PC-3 (cell line): ENCODE measurements at regions not wholly inside any gene's neighbourhood (a gene's known extent, or its start where the extent isn't known, plus 50 kb on each side); places are given as distances from the start of the nearest gene placed in this dataset.

Experiments
- ATAC-seq: fragments of 200-7000 bp; cut with Tn5 transposase; 2 replicates; pipeline ENCODE4 v1.9.1; 2020; ENCODE audit warnings: mild to moderate bottlenecking, moderate library complexity
- BruUV-seq: library from RNA; stranded (reverse); fragments of 400-500 nt; replicated peaks from 2 replicates; lab custom pipeline; 2021; lab: Mats Ljungman, UMichigan
- CTCF ChIA-PET: fragments of 300-600 bp; sonication (Branson Sonifier 250); formaldehyde crosslinking; loops from one replicate; lab custom pipeline; 2022; ENCODE audit warnings: antibody characterized with exemption; lab: Charles Lee
- POLR2A ChIA-PET: fragments of 300-600 bp; sonication (Branson Sonifier 250); formaldehyde crosslinking; loops from one replicate; lab custom pipeline; 2022; ENCODE audit warnings: antibody characterized with exemption; ENCODE audit not compliant: unreplicated experiment; lab: Charles Lee
- DNase-seq: peaks from one replicate; pipeline ENCODE4 v3.0.0-alpha.2; 2015
- H2AFZ ChIP-seq: fragments of 300-600 bp; sonication (generic); 2 replicates; pipeline ENCODE4 v1.6.0; 2016; ENCODE audit warnings: antibody characterized with exemption, low read length
- H3F3A ChIP-seq: fragments of 300-600 bp; sonication (generic); one replicate; pipeline ENCODE4 v1.6.0; 2017; ENCODE audit warnings: antibody characterized with exemption, low read length, control low read depth, mild to moderate bottlenecking; ENCODE audit not compliant: unreplicated experiment
- H3K27ac ChIP-seq: fragments of 300-600 bp; sonication (generic); 2 replicates; pipeline ENCODE4 v1.5.1; 2016; ENCODE audit warnings: mild to moderate bottlenecking, low read length
- H3K27me3 ChIP-seq: fragments of 300-600 bp; sonication (generic); 2 replicates; pipeline ENCODE4 v1.6.1; 2016; ENCODE audit warnings: low read length, mixed read lengths
- H3K36me3 ChIP-seq: fragments of 300-600 bp; sonication (generic); 2 replicates; pipeline ENCODE4 v1.6.1; 2016; ENCODE audit warnings: low read depth, mixed run types, low read length, mixed read lengths
- H3K4me1 ChIP-seq: fragments of 300-600 bp; sonication (generic); 2 replicates; pipeline ENCODE4 v1.5.1; 2016; ENCODE audit warnings: low read length; ENCODE audit not compliant: insufficient read depth
- H3K4me2 ChIP-seq: fragments of 300-600 bp; sonication (generic); 2 replicates; pipeline ENCODE4 v1.6.0; 2016; ENCODE audit warnings: low read length
- H3K4me3 ChIP-seq: fragments of 300-600 bp; sonication (generic); 2 replicates; pipeline ENCODE4 v1.5.1; 2016; ENCODE audit warnings: mild to moderate bottlenecking, low read length, mixed read lengths
- H3K79me2 ChIP-seq: fragments of 300-600 bp; sonication (generic); 2 replicates; pipeline ENCODE4 v1.6.1; 2017; ENCODE audit warnings: low read length, mixed read lengths
- H3K9ac ChIP-seq: fragments of 300-600 bp; sonication (generic); 2 replicates; pipeline ENCODE4 v1.6.0; 2016; ENCODE audit warnings: mild to moderate bottlenecking, low read length
- H3K9me2 ChIP-seq: fragments of 300-600 bp; sonication (generic); replicated peaks from 2 replicates; pipeline ENCODE4 v1.6.1; 2016; ENCODE audit warnings: mixed run types, low read length, mixed read lengths
- H3K9me3 ChIP-seq: fragments of 300-600 bp; sonication (generic); 2 replicates; pipeline ENCODE4 v1.6.1; 2016; ENCODE audit warnings: low read length, mixed read lengths
- H4K20me1 ChIP-seq: fragments of 300-600 bp; sonication (generic); 2 replicates; pipeline ENCODE4 v1.6.1; 2016; ENCODE audit warnings: low read length, mixed read lengths
- CTCF ChIP-seq: fragments of 300-600 bp; sonication (generic); conservative IDR thresholded peaks from 2 replicates; pipeline ENCODE4 v1.5.1; 2017; ENCODE audit warnings: antibody characterized with exemption, low read depth, mild to moderate bottlenecking, low read length
- EZH2 ChIP-seq: fragments of 300-600 bp; sonication (generic); IDR thresholded peaks from one replicate; pipeline ENCODE4 v1.6.1; 2017; ENCODE audit warnings: antibody characterized with exemption, mild to moderate bottlenecking, low read length; ENCODE audit not compliant: unreplicated experiment
- EZH2phosphoT487 ChIP-seq: fragments of 300-600 bp; sonication (generic); IDR thresholded peaks from 2 replicates; pipeline ENCODE4 v1.6.1; 2018; ENCODE audit warnings: mild to moderate bottlenecking, antibody characterized with exemption, low read length, borderline replicate concordance
- intact Hi-C: fragments of 100-400 bp; cut with micrococcal nuclease; formaldehyde crosslinking; loops from 2 replicates; pipeline ENCODE4 v1.9.0; 2023

- TSS peak; percentile 59 for BruUV-seq
- intact Hi-C loops, result loop anchor here (2.0 kb wide), 1 partner anchor 282 kb away; the partner anchor contains the start of gene BBX
- CTCF ChIA-PET, result no interaction called here
These were observed 136.8 kb upstream of the CCDC54 start for GRCh38 chr3:107240183-107241091.

GRCh38 chr3:107241217-107241616 is 136.0 kb upstream of the CCDC54 start:
- POLR2A ChIA-PET, result interaction anchor here (0.5 to 1.0 kb wide), 2 partner anchors 43 to 985 kb away, joined by 3 read pairs; no protein-coding TSS in a partner anchor
- Histone ChIP-seq H3K9me2 (no peaks in the 10 kb centered on the region), H3K9ac (peak overlapping the region; percentile 69), H3K27ac (no peak overlapping the region), H3F3A (no peaks in the 10 kb centered on the region), H3K9me3 (no peaks in the 10 kb centered on the region), H3K79me2 (peaks cover 36% of the 10 kb centered on the region), H3K4me3 (peak overlapping the region; percentile 90), H3K27me3 (no peaks in the 10 kb centered on the region), H3K36me3 (no peaks in the 10 kb centered on the region; the same call in 1 of the 2 replicates), H3K4me1 (peaks cover 27% of the 10 kb centered on the region), H4K20me1 (no peaks in the 10 kb centered on the region), H2AFZ (peak overlapping the region; percentile 98), H3K4me2 (peak overlapping the region; percentile 84)
- BruUV-seq, result no TSS peak
- intact Hi-C loops, result loop anchor here (2.0 kb wide), 1 partner anchor 282 kb away; the partner anchor contains the start of gene BBX
- CTCF ChIA-PET, result interaction anchor here (0.6 kb wide), 1 partner anchor 180 kb away, joined by 3 read pairs; no protein-coding TSS in a partner anchor
- peak; percentile 68 for ATAC-seq
- peak; percentile 74 for DNase-seq
- no peak for TF ChIP-seq EZH2phosphoT487
- no peak for TF ChIP-seq EZH2
- no peak for TF ChIP-seq CTCF

More at GRCh38 chr3:107240183-107241091, 136.8 kb upstream of the CCDC54 start:
- Histone ChIP-seq H3K79me2 (peaks cover 36% of the 10 kb centered on the region), H3K4me3 (peak overlapping the region; percentile 90), H3F3A (no peaks in the 10 kb centered on the region), H3K4me1 (peaks cover 28% of the 10 kb centered on the region), H3K27me3 (no peaks in the 10 kb centered on the region), H3K27ac (no peak overlapping the region), H4K20me1 (no peaks in the 10 kb centered on the region), H3K4me2 (peak overlapping the region; percentile 84), H3K9me3 (no peaks in the 10 kb centered on the region), H3K9ac (peak overlapping the region; percentile 69), H3K36me3 (no peaks in the 10 kb centered on the region), H3K9me2 (no peaks in the 10 kb centered on the region), H2AFZ (peak overlapping the region; percentile 98)
- DNase-seq (peak; percentile 77), ATAC-seq (peak; percentile 73)
- TF ChIP-seq CTCF (no peak), EZH2phosphoT487 (no peak), EZH2 (no peak)
- POLR2A ChIA-PET, result interaction anchor here (0.7 kb wide), 1 partner anchor 153 kb away, joined by 4 read pairs; no protein-coding TSS in a partner anchor
